HAP-1 (cell line): ENCODE measurements at regions not wholly inside any gene's neighbourhood (a gene's known extent, or its start where the extent isn't known, plus 50 kb on each side); places are given as distances from the start of the nearest gene placed in this dataset.
"Not testable (repeated sequence)": the region's sequence is repeated elsewhere in the genome, so short reads cannot be mapped to it uniquely, and the experiment has no call there.

Experiments
- DNase-seq, 2 experiments: peaks; one replicate each; pipeline ENCODE4 v3.0.0-alpha.2; 2016 to 2020; ENCODE audit warnings: low spot score in 2 of 2
- H3K27me3 ChIP-seq: fragments of 250-450 bp; sonication (Bioruptor Pico); 2 replicates; pipeline ENCODE4 v1.5.1; 2020; ENCODE audit warnings: low read depth, mild to moderate bottlenecking, moderate library complexity
- H3K36me3 ChIP-seq: fragments of 250-450 bp; sonication (Bioruptor Pico); replicated peaks from 2 replicates; pipeline ENCODE4 v1.5.1; 2020; ENCODE audit warnings: mild to moderate bottlenecking
- H3K4me1 ChIP-seq: fragments of 250-450 bp; sonication (Bioruptor Pico); 2 replicates; pipeline ENCODE4 v1.5.1; 2020; ENCODE audit warnings: mild to moderate bottlenecking
- H3K4me3 ChIP-seq: fragments of 250-450 bp; sonication (Bioruptor Pico); 2 replicates; pipeline ENCODE4 v1.5.1; 2020; ENCODE audit warnings: mild to moderate bottlenecking, moderate library complexity
- H3K9me3 ChIP-seq: fragments of 250-450 bp; sonication (Bioruptor Pico); 2 replicates; pipeline ENCODE4 v1.5.1; 2020; ENCODE audit warnings: mild to moderate bottlenecking, moderate library complexity
- in situ Hi-C: fragments of 300-500 bp; cut with MboI; formaldehyde crosslinking; loops from 3 replicates; pipeline ENCODE4 v1.14.3; 2020; ENCODE audit warnings: low sequenced_read_pairs, inconsistent platforms, mixed read lengths

GRCh38 chr7:66413379-66414114 lies 208.4 kb downstream of the TPST1 start:
- Histone ChIP-seq H3K4me1 (no peaks in the 10 kb centered on the region), H3K4me3 (no peak overlapping the region), H3K27me3 (no peaks in the 10 kb centered on the region), H3K9me3 (no peaks in the 10 kb centered on the region), H3K36me3 (peaks cover 7% of the 10 kb centered on the region; the same call in 1 of the 2 replicates)
- in situ Hi-C loops: no loop called here
- DNase-seq: no peak

GRCh38 chr7:66415659-66416265 lies 210.6 kb downstream of the TPST1 start:
- in situ Hi-C loops: no loop called here
- DNase-seq: no peak
- no peak overlapping the region for H3K4me3 ChIP-seq
- H3K36me3 ChIP-seq: peaks cover 3% of the 10 kb centered on the region; the same call in 1 of the 2 replicates
- H3K4me1 ChIP-seq: no peaks in the 10 kb centered on the region
- H3K27me3 ChIP-seq: no peaks in the 10 kb centered on the region
- H3K9me3 ChIP-seq: no peaks in the 10 kb centered on the region

GRCh38 chr7:66418537-66418936 lies 210.1 kb upstream of the KCTD7 start:
- no peaks in the 10 kb centered on the region for H3K36me3 ChIP-seq
- no peaks in the 10 kb centered on the region for H3K4me1 ChIP-seq
- no peaks in the 10 kb centered on the region for H3K27me3 ChIP-seq
- DNase-seq: no peak
- no peak overlapping the region for H3K4me3 ChIP-seq
- in situ Hi-C loops: no loop called here
- H3K9me3 ChIP-seq: no peaks in the 10 kb centered on the region

GRCh38 chr7:66419210-66419609 lies 209.5 kb upstream of the KCTD7 start:
- Histone ChIP-seq H3K27me3 (no peaks in the 10 kb centered on the region), H3K4me1 (no peaks in the 10 kb centered on the region), H3K36me3 (no peaks in the 10 kb centered on the region), H3K9me3 (no peaks in the 10 kb centered on the region), H3K4me3 (no peak overlapping the region)
- DNase-seq: no peak
- in situ Hi-C loops: no loop called here

GRCh38 chr7:66421830-66422475 lies 206.7 kb upstream of the KCTD7 start:
- H3K4me3 ChIP-seq: no peak overlapping the region
- no peaks in the 10 kb centered on the region for H3K27me3 ChIP-seq
- H3K9me3 ChIP-seq: no peaks in the 10 kb centered on the region
- no peak for DNase-seq
- in situ Hi-C loops: no loop called here
- H3K36me3 ChIP-seq: no peaks in the 10 kb centered on the region
- H3K4me1 ChIP-seq: no peaks in the 10 kb centered on the region

GRCh38 chr7:66423729-66424128 lies 205.0 kb upstream of the KCTD7 start:
- in situ Hi-C loops: no loop called here
- DNase-seq: no peak
- H3K4me3 ChIP-seq: no peak overlapping the region
- H3K9me3 ChIP-seq: no peaks in the 10 kb centered on the region
- no peaks in the 10 kb centered on the region for H3K36me3 ChIP-seq
- H3K27me3 ChIP-seq: no peaks in the 10 kb centered on the region
- H3K4me1 ChIP-seq: no peaks in the 10 kb centered on the region

GRCh38 chr7:66426332-66426731 lies 202.3 kb upstream of the KCTD7 start:
- H3K27me3 ChIP-seq: no peaks in the 10 kb centered on the region
- H3K36me3 ChIP-seq: no peaks in the 10 kb centered on the region
- H3K9me3 ChIP-seq: no peaks in the 10 kb centered on the region
- in situ Hi-C loops: no loop called here
- no peak overlapping the region for H3K4me3 ChIP-seq
- no peaks in the 10 kb centered on the region for H3K4me1 ChIP-seq
- no peak for DNase-seq

- Histone ChIP-seq H3K27me3 (no peaks in the 10 kb centered on the region), H3K9me3 (no peaks in the 10 kb centered on the region), H3K4me3 (no peak overlapping the region), H3K36me3 (no peaks in the 10 kb centered on the region), H3K4me1 (no peaks in the 10 kb centered on the region)
- in situ Hi-C loops: no loop called here
- DNase-seq: no peak
Observed at GRCh38 chr7:66426996-66427395, 201.7 kb upstream of the KCTD7 start.

- in situ Hi-C loops: no loop called here
- no peaks in the 10 kb centered on the region for H3K36me3 ChIP-seq
- no peaks in the 10 kb centered on the region for H3K27me3 ChIP-seq
- no peaks in the 10 kb centered on the region for H3K4me1 ChIP-seq
- no peak for DNase-seq
- H3K9me3 ChIP-seq: no peaks in the 10 kb centered on the region
- no peak overlapping the region for H3K4me3 ChIP-seq
Observed at GRCh38 chr7:66427956-66428355, 200.7 kb upstream of the KCTD7 start.

GRCh38 chr7:66429498-66430163 lies 199.1 kb upstream of the KCTD7 start:
- Histone ChIP-seq H3K9me3 (no peaks in the 10 kb centered on the region), H3K27me3 (no peaks in the 10 kb centered on the region), H3K4me3 (no peak overlapping the region), H3K36me3 (no peaks in the 10 kb centered on the region), H3K4me1 (no peaks in the 10 kb centered on the region)
- DNase-seq: no peak
- in situ Hi-C loops: no loop called here

GRCh38 chr7:66430164-66430545 lies 198.5 kb upstream of the KCTD7 start:
- Histone ChIP-seq H3K9me3 (no peaks in the 10 kb centered on the region), H3K36me3 (no peaks in the 10 kb centered on the region), H3K4me3 (no peak overlapping the region), H3K4me1 (no peaks in the 10 kb centered on the region), H3K27me3 (no peaks in the 10 kb centered on the region)
- DNase-seq: no peak
- in situ Hi-C loops: no loop called here

- H3K27me3 ChIP-seq, H3K36me3 ChIP-seq, DNase-seq, in situ Hi-C loops, H3K4me3 ChIP-seq, H3K9me3 ChIP-seq: not testable (repeated sequence)
- H3K4me1 ChIP-seq: peaks cover 11% of the 10 kb centered on the region
Observed at GRCh38 chr7:66438703-66439405, 189.8 kb upstream of the KCTD7 start.

- Histone ChIP-seq H3K4me3 (no peak overlapping the region), H3K4me1 (peaks cover 11% of the 10 kb centered on the region), H3K36me3 (no peaks in the 10 kb centered on the region; the same call in 1 of the 2 replicates), H3K9me3 (no peaks in the 10 kb centered on the region), H3K27me3 (no peaks in the 10 kb centered on the region)
- no peak for DNase-seq
- in situ Hi-C loops: no loop called here
Observed at GRCh38 chr7:66442385-66442784, 186.3 kb upstream of the KCTD7 start.
